ENCODE measurements at regions not wholly inside any gene's neighbourhood (a gene's known extent, or its start where the extent isn't known, plus 50 kb on each side); places are given as distances from the start of the nearest gene placed in this dataset.

- no peak for TF ChIP-seq POLR2A (IDR thresholded peaks at IDR 0.05)
- no peak for TF ChIP-seq CTCF (IDR thresholded peaks at IDR 0.05)
These were observed 617.6 kb downstream of the TRHDE start for GRCh38 chr12:72889791-72890190.

Data from testis (tissue), 2 donors.